ENCODE measurements at regions not wholly inside any gene's neighbourhood (a gene's known extent, or its start where the extent isn't known, plus 50 kb on each side); places are given as distances from the start of the nearest gene placed in this dataset.

DNA sequence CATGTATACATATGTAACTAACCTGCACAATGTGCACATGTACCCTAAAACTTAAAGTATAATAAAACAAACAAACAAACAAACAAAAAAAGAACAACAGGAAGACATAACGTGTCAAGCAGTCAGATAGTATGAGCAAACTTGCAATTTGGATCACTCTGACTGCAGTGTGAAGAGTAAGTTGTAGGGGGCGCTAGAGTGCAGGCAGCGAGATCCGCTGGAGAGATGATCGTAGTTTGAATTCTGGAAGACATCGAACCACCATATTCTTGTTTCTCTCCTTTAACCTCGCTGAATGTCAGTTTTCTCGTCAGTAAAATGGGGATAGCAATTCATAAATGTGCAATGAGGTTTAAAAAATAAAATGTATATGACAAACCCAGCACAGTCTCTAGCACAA lies 165.2 kb upstream of the LMCD1 start:
- H3K4me3 ChIP-seq (ENCODE audit: control insufficient read depth in 1 of 7, extremely low read depth in 1 of 7, insufficient read depth in 4 of 7, low read depth in 2 of 7, low read length in 6 of 7): no peak overlapping the region
- no peaks in the 10 kb centered on the region for H3K36me3 ChIP-seq (ENCODE audit: control insufficient read depth in 4 of 4, insufficient read depth in 4 of 4, low read length in 3 of 4)
- H3K27ac ChIP-seq (ENCODE audit: insufficient read depth in 1 of 2, low read depth in 1 of 2, low read length in 2 of 2, poor library complexity in 1 of 2, severe bottlenecking in 2 of 2): no peak overlapping the region
- POLR2A ChIA-PET: no interaction called here
- peaks cover 0 to 1% (median 0%) of the 10 kb centered on the region in 5 experiments for H3K27me3 ChIP-seq (replicated peaks in 2 of 5; ENCODE audit: control insufficient read depth in 4 of 5, insufficient read depth in 5 of 5, low read length in 4 of 5)
- peaks cover 0 to 12% (median 2%) of the 10 kb centered on the region in 4 experiments for H3K4me1 ChIP-seq (ENCODE audit: control extremely low read depth in 1 of 4, control insufficient read depth in 4 of 4, insufficient read depth in 4 of 4, low read length in 3 of 4)
- WGBS (ENCODE audit: insufficient coverage): 93% methylated on average over 5 of the region's 8 CpGs
- CTCF ChIA-PET: interaction anchor here (1.7 kb wide), 1 partner anchor 12 kb away, joined by 3 read pairs; no protein-coding TSS in a partner anchor
- H3K9me3 ChIP-seq (ENCODE audit: control extremely low read depth in 1 of 5, control insufficient read depth in 4 of 5, insufficient read depth in 2 of 5, low read depth in 1 of 5, low read length in 4 of 5): no peaks in the 10 kb centered on the region
- DNase-seq: no peak

GRCh38 chr3:8338424-8338823 lies 163.2 kb upstream of the LMCD1 start:
- Histone ChIP-seq H3K9me3 (ENCODE audit: control extremely low read depth in 1 of 5, control insufficient read depth in 4 of 5, insufficient read depth in 2 of 5, low read depth in 1 of 5, low read length in 4 of 5) (no peaks in the 10 kb centered on the region), H3K27me3 (replicated peaks in 2 of 5; ENCODE audit: control insufficient read depth in 4 of 5, insufficient read depth in 5 of 5, low read length in 4 of 5) (peaks cover 0 to 1% (median 0%) of the 10 kb centered on the region in 5 experiments), H3K4me1 (ENCODE audit: control extremely low read depth in 1 of 4, control insufficient read depth in 4 of 4, insufficient read depth in 4 of 4, low read length in 3 of 4) (peaks cover 4 to 19% (median 9%) of the 10 kb centered on the region in 4 experiments), H3K4me3 (ENCODE audit: control insufficient read depth in 1 of 7, extremely low read depth in 1 of 7, insufficient read depth in 4 of 7, low read depth in 2 of 7, low read length in 6 of 7) (no peak overlapping the region), H3K36me3 (ENCODE audit: control insufficient read depth in 4 of 4, insufficient read depth in 4 of 4, low read length in 3 of 4) (no peaks in the 10 kb centered on the region), H3K27ac (ENCODE audit: insufficient read depth in 1 of 2, low read depth in 1 of 2, low read length in 2 of 2, poor library complexity in 1 of 2, severe bottlenecking in 2 of 2) (no peak overlapping the region)
- no peak for DNase-seq
- WGBS (ENCODE audit: insufficient coverage): no CpG with 5 or more reads among the region's 2 CpGs
- POLR2A ChIA-PET: no interaction called here
- CTCF ChIA-PET: interaction anchor here (1.7 kb wide), 1 partner anchor 14 kb away, joined by 3 read pairs; no protein-coding TSS in a partner anchor

- ChIA-PET CTCF (interaction anchor here (0.5 to 2.8 kb wide), 7 partner anchors 9 to 76 kb away, joined by 3 to 13 read pairs (median 4); no protein-coding TSS in a partner anchor), POLR2A (no interaction called here)
- Histone ChIP-seq H3K4me1 (ENCODE audit: control extremely low read depth in 1 of 4, control insufficient read depth in 4 of 4, insufficient read depth in 4 of 4, low read length in 3 of 4) (peaks cover 4 to 19% (median 9%) of the 10 kb centered on the region in 4 experiments), H3K4me3 (ENCODE audit: control insufficient read depth in 1 of 7, extremely low read depth in 1 of 7, insufficient read depth in 4 of 7, low read depth in 2 of 7, low read length in 6 of 7) (peak overlapping the region in 3 of 7 experiments; percentile 8 to 40 (median 20)), H3K27me3 (replicated peaks in 2 of 5; ENCODE audit: control insufficient read depth in 4 of 5, insufficient read depth in 5 of 5, low read length in 4 of 5) (peaks cover 0 to 1% (median 0%) of the 10 kb centered on the region in 5 experiments), H3K36me3 (ENCODE audit: control insufficient read depth in 4 of 4, insufficient read depth in 4 of 4, low read length in 3 of 4) (no peaks in the 10 kb centered on the region), H3K9me3 (ENCODE audit: control extremely low read depth in 1 of 5, control insufficient read depth in 4 of 5, insufficient read depth in 2 of 5, low read depth in 1 of 5, low read length in 4 of 5) (peaks cover 0 to 14% (median 4%) of the 10 kb centered on the region in 5 experiments), H3K27ac (ENCODE audit: insufficient read depth in 1 of 2, low read depth in 1 of 2, low read length in 2 of 2, poor library complexity in 1 of 2, severe bottlenecking in 2 of 2) (peak overlapping the region in 1 of 2 experiments; percentile 44)
- DNase-seq: peak; percentile 40 to 89 (median 75)
- WGBS (ENCODE audit: insufficient coverage): 2% methylated on average over 7 of the region's 7 CpGs
Observed at GRCh38 chr3:8341821-8342247, 159.8 kb upstream of the LMCD1 start.

DNA sequence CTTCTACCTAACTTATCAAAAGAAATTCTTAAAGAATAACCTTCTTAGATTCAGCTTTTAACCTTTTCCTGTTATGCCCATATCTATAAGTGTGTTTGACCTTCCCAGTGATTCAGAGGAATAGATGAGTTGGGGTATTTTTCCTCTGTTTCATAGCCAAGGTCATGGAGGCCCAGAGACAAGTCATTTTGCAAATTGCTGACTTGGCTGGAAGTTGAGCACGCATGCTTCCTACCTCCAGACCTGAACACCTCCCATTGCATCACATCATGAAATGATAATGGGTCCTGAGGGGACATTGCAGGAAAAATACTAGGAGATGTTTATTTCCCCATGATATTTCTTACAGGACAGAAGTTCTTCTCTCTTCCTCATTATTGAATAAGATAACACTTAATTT lies 158.6 kb upstream of the LMCD1 start:
- H3K4me3 ChIP-seq (ENCODE audit: control insufficient read depth in 1 of 7, extremely low read depth in 1 of 7, insufficient read depth in 4 of 7, low read depth in 2 of 7, low read length in 6 of 7): no peak overlapping the region
- peaks cover 4 to 19% (median 9%) of the 10 kb centered on the region in 4 experiments for H3K4me1 ChIP-seq (ENCODE audit: control extremely low read depth in 1 of 4, control insufficient read depth in 4 of 4, insufficient read depth in 4 of 4, low read length in 3 of 4)
- H3K27ac ChIP-seq (ENCODE audit: insufficient read depth in 1 of 2, low read depth in 1 of 2, low read length in 2 of 2, poor library complexity in 1 of 2, severe bottlenecking in 2 of 2): no peak overlapping the region
- peaks cover 0 to 16% (median 5%) of the 10 kb centered on the region in 5 experiments for H3K9me3 ChIP-seq (ENCODE audit: control extremely low read depth in 1 of 5, control insufficient read depth in 4 of 5, insufficient read depth in 2 of 5, low read depth in 1 of 5, low read length in 4 of 5)
- ChIA-PET POLR2A (no interaction called here), CTCF (interaction anchor here (0.8 to 2.8 kb wide), 10 partner anchors 8 to 75 kb away, joined by 3 to 13 read pairs (median 4); no protein-coding TSS in a partner anchor)
- DNase-seq: no peak
- no CpG with 5 or more reads among the region's 1 CpG for WGBS (ENCODE audit: insufficient coverage)
- no peaks in the 10 kb centered on the region for H3K27me3 ChIP-seq (replicated peaks in 2 of 5; ENCODE audit: control insufficient read depth in 4 of 5, insufficient read depth in 5 of 5, low read length in 4 of 5)
- no peaks in the 10 kb centered on the region for H3K36me3 ChIP-seq (ENCODE audit: control insufficient read depth in 4 of 4, insufficient read depth in 4 of 4, low read length in 3 of 4)

- no peak overlapping the region for H3K4me3 ChIP-seq (ENCODE audit: control insufficient read depth in 1 of 7, extremely low read depth in 1 of 7, insufficient read depth in 4 of 7, low read depth in 2 of 7, low read length in 6 of 7)
- H3K4me1 ChIP-seq (ENCODE audit: control extremely low read depth in 1 of 4, control insufficient read depth in 4 of 4, insufficient read depth in 4 of 4, low read length in 3 of 4): peaks cover 4 to 15% (median 8%) of the 10 kb centered on the region in 4 experiments
- no peak overlapping the region for H3K27ac ChIP-seq (ENCODE audit: insufficient read depth in 1 of 2, low read depth in 1 of 2, low read length in 2 of 2, poor library complexity in 1 of 2, severe bottlenecking in 2 of 2)
- H3K27me3 ChIP-seq (replicated peaks in 2 of 5; ENCODE audit: control insufficient read depth in 4 of 5, insufficient read depth in 5 of 5, low read length in 4 of 5): no peaks in the 10 kb centered on the region
- ChIA-PET CTCF (interaction anchor here (1.4 kb wide), 1 partner anchor 21 kb away, joined by 4 read pairs; no protein-coding TSS in a partner anchor), POLR2A (no interaction called here)
- peaks cover 0 to 16% (median 5%) of the 10 kb centered on the region in 5 experiments for H3K9me3 ChIP-seq (ENCODE audit: control extremely low read depth in 1 of 5, control insufficient read depth in 4 of 5, insufficient read depth in 2 of 5, low read depth in 1 of 5, low read length in 4 of 5)
- peak; percentile 29 to 74 (median 52) for DNase-seq
- H3K36me3 ChIP-seq (ENCODE audit: control insufficient read depth in 4 of 4, insufficient read depth in 4 of 4, low read length in 3 of 4): no peaks in the 10 kb centered on the region
Observed at GRCh38 chr3:8345398-8345797, 156.2 kb upstream of the LMCD1 start.

GRCh38 chr3:8348076-8348475 lies 153.5 kb upstream of the LMCD1 start:
- H3K27me3 ChIP-seq (replicated peaks in 2 of 5; ENCODE audit: control insufficient read depth in 4 of 5, insufficient read depth in 5 of 5, low read length in 4 of 5): no peaks in the 10 kb centered on the region
- H3K9me3 ChIP-seq (ENCODE audit: control extremely low read depth in 1 of 5, control insufficient read depth in 4 of 5, insufficient read depth in 2 of 5, low read depth in 1 of 5, low read length in 4 of 5): peaks cover 0 to 16% (median 5%) of the 10 kb centered on the region in 5 experiments
- H3K36me3 ChIP-seq (ENCODE audit: control insufficient read depth in 4 of 4, insufficient read depth in 4 of 4, low read length in 3 of 4): no peaks in the 10 kb centered on the region
- ChIA-PET CTCF (interaction anchor here (2.1 kb wide), 1 partner anchor 8 kb away, joined by 5 read pairs; no protein-coding TSS in a partner anchor), POLR2A (no interaction called here)
- H3K4me1 ChIP-seq (ENCODE audit: control extremely low read depth in 1 of 4, control insufficient read depth in 4 of 4, insufficient read depth in 4 of 4, low read length in 3 of 4): no peaks in the 10 kb centered on the region
- 100% methylated on average over 1 of the region's 2 CpGs for WGBS (ENCODE audit: insufficient coverage)
- DNase-seq: peak in 1 of 3 donors; percentile 30
- H3K4me3 ChIP-seq (ENCODE audit: control insufficient read depth in 1 of 7, extremely low read depth in 1 of 7, insufficient read depth in 4 of 7, low read depth in 2 of 7, low read length in 6 of 7): no peak overlapping the region
- H3K27ac ChIP-seq (ENCODE audit: insufficient read depth in 1 of 2, low read depth in 1 of 2, low read length in 2 of 2, poor library complexity in 1 of 2, severe bottlenecking in 2 of 2): no peak overlapping the region

- ChIA-PET POLR2A (no interaction called here), CTCF (interaction anchor here (0.9 to 1.6 kb wide), 2 partner anchors 10 to 27 kb away, joined by 4 to 7 read pairs; no protein-coding TSS in a partner anchor)
- H3K4me3 ChIP-seq (ENCODE audit: control insufficient read depth in 1 of 7, extremely low read depth in 1 of 7, insufficient read depth in 4 of 7, low read depth in 2 of 7, low read length in 6 of 7): no peak overlapping the region
- no peak for DNase-seq
- WGBS (ENCODE audit: insufficient coverage): 89% methylated on average over 1 of the region's 2 CpGs
- H3K9me3 ChIP-seq (ENCODE audit: control extremely low read depth in 1 of 5, control insufficient read depth in 4 of 5, insufficient read depth in 2 of 5, low read depth in 1 of 5, low read length in 4 of 5): peaks cover 0 to 2% (median 0%) of the 10 kb centered on the region in 5 experiments
- H3K27ac ChIP-seq (ENCODE audit: insufficient read depth in 1 of 2, low read depth in 1 of 2, low read length in 2 of 2, poor library complexity in 1 of 2, severe bottlenecking in 2 of 2): no peak overlapping the region
- no peaks in the 10 kb centered on the region for H3K36me3 ChIP-seq (ENCODE audit: control insufficient read depth in 4 of 4, insufficient read depth in 4 of 4, low read length in 3 of 4)
- peaks cover 9 to 25% (median 23%) of the 10 kb centered on the region in 4 experiments for H3K4me1 ChIP-seq (ENCODE audit: control extremely low read depth in 1 of 4, control insufficient read depth in 4 of 4, insufficient read depth in 4 of 4, low read length in 3 of 4)
- H3K27me3 ChIP-seq (replicated peaks in 2 of 5; ENCODE audit: control insufficient read depth in 4 of 5, insufficient read depth in 5 of 5, low read length in 4 of 5): no peaks in the 10 kb centered on the region
Observed at GRCh38 chr3:8352475-8352874, 149.1 kb upstream of the LMCD1 start.
